ENCODE measurements at regions not wholly inside any gene's neighbourhood (a gene's known extent, or its start where the extent isn't known, plus 50 kb on each side); places are given as distances from the start of the nearest gene placed in this dataset.
"Not testable (repeated sequence)": the region's sequence is repeated elsewhere in the genome, so short reads cannot be mapped to it uniquely, and the experiment has no call there.

DNA sequence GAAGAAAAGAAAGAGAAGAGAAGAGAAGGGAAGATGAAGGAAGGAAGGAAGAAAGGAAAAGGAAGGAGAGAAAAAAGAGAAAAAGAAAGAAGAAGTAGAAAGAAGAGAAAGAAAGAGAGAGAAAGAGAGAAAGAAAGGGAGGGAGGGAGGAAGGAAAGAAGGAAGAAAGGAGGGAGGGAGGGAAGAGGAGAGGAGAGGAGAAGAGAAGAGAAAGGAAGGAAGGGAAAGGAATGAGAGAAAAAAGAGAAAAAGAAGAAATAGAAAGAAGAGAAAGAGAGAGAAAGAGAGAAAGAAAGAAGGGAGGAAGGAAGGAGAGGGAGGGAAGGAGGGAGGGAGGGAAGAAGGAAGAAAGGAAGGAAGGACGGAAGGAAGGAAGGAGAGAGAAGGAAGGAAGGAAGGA lies 217.9 kb upstream of the POU1F1 start:
- TF ChIP-seq, protein P1, sequence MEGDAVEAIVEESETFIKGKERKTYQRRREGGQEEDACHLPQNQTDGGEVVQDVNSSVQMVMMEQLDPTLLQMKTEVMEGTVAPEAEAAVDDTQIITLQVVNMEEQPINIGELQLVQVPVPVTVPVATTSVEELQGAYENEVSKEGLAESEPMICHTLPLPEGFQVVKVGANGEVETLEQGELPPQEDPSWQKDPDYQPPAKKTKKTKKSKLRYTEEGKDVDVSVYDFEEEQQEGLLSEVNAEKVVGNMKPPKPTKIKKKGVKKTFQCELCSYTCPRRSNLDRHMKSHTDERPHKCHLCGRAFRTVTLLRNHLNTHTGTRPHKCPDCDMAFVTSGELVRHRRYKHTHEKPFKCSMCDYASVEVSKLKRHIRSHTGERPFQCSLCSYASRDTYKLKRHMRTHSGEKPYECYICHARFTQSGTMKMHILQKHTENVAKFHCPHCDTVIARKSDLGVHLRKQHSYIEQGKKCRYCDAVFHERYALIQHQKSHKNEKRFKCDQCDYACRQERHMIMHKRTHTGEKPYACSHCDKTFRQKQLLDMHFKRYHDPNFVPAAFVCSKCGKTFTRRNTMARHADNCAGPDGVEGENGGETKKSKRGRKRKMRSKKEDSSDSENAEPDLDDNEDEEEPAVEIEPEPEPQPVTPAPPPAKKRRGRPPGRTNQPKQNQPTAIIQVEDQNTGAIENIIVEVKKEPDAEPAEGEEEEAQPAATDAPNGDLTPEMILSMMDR (IDR thresholded peaks at IDR 0.05; ENCODE audit: low read length, missing control alignments) = no peak
- no peak for DNase-seq (ENCODE audit: low read depth)
- no peak overlapping the region for H3K4me3 ChIP-seq (replicated peaks; ENCODE audit: low read depth, low read length)

GRCh38 chr3:87491843-87492242 lies 215.5 kb upstream of the POU1F1 start:
- no peak for DNase-seq (ENCODE audit: low read depth)
- TF ChIP-seq, protein P1 (IDR thresholded peaks at IDR 0.05; ENCODE audit: low read length, missing control alignments) = no peak
- no peak overlapping the region for H3K4me3 ChIP-seq (replicated peaks; ENCODE audit: low read depth, low read length)

GRCh38 chr3:87489892-87490291 lies 213.5 kb upstream of the POU1F1 start:
- DNase-seq (ENCODE audit: low read depth) = no peak
- H3K4me3 ChIP-seq (replicated peaks; ENCODE audit: low read depth, low read length) = no peak overlapping the region
- TF ChIP-seq, protein P1 (IDR thresholded peaks at IDR 0.05; ENCODE audit: low read length, missing control alignments) = no peak

DNA sequence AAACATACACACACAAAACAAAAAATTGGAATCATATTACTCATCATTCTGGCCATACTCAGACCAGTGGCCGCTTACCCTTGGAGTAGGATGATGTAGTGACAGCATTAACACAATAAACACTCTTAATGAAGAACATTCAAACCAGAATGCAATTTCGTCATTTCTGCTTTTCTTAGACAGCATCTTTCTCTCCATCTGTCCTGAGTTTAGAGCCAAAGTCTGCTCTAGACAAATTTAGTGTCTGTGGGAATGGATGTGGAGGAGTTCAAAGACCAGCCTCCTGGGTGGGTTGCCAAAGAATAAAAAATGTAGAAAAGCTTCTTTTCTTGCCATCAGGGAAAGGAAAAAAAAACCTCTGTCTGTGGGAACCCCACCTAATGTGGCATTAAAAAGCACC lies 212.4 kb upstream of the POU1F1 start:
- H3K4me3 ChIP-seq (replicated peaks; ENCODE audit: low read depth, low read length) = no peak overlapping the region
- DNase-seq (ENCODE audit: low read depth) = no peak
- TF ChIP-seq, protein P1 (IDR thresholded peaks at IDR 0.05; ENCODE audit: low read length, missing control alignments) = no peak

GRCh38 chr3:87486635-87487034 lies 210.3 kb upstream of the POU1F1 start:
- H3K4me3 ChIP-seq (replicated peaks; ENCODE audit: low read depth, low read length); DNase-seq (ENCODE audit: low read depth): not testable (repeated sequence)

DNA sequence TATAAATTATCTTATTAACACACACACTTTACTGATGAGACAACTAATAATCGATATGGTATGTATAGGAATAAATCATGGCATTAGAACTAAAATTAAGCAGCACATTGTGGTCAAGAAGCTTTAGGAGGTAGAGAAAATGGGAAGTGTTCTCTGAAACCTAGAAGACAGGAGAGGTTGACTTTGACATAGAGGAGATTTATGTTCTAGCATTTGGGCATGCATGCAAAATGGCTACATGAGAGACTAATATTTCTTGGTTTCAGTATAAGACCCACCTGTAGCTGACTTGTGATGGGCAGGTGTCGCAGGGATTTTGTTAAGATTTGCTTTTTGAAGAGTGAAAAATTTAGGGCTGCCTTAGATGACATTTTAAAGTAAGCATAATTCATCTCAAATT lies 209.7 kb upstream of the POU1F1 start:
- TF ChIP-seq, protein P1 (IDR thresholded peaks at IDR 0.05; ENCODE audit: low read length, missing control alignments) = no peak
- no peak overlapping the region for H3K4me3 ChIP-seq (replicated peaks; ENCODE audit: low read depth, low read length)
- no peak for DNase-seq (ENCODE audit: low read depth)

GRCh38 chr3:87478716-87479115 lies 202.3 kb upstream of the POU1F1 start:
- DNase-seq (ENCODE audit: low read depth) = no peak
- no peak overlapping the region for H3K4me3 ChIP-seq (replicated peaks; ENCODE audit: low read depth, low read length)
- TF ChIP-seq, protein P1 (IDR thresholded peaks at IDR 0.05; ENCODE audit: low read length, missing control alignments) = no peak

GRCh38 chr3:87473944-87474343 lies 197.6 kb upstream of the POU1F1 start:
- TF ChIP-seq, protein P1 (IDR thresholded peaks at IDR 0.05; ENCODE audit: low read length, missing control alignments) = no peak
- no peak overlapping the region for H3K4me3 ChIP-seq (replicated peaks; ENCODE audit: low read depth, low read length)
- DNase-seq (ENCODE audit: low read depth) = no peak
